ENCODE measurements at regions not wholly inside any gene's neighbourhood (a gene's known extent, or its start where the extent isn't known, plus 50 kb on each side); places are given as distances from the start of the nearest gene placed in this dataset.

GRCh38 chr1:221477252-221477651, 264.6 kb downstream of the DUSP10 start:
- Histone ChIP-seq H3K9me3 (ENCODE audit: low read length) (no peaks in the 10 kb centered on the region), H4K20me1 (ENCODE audit: insufficient read depth) (no peaks in the 10 kb centered on the region), H3K9ac (ENCODE audit: low read length) (no peak overlapping the region), H3F3A (ENCODE audit: insufficient read depth, low read length, poor library complexity, severe bottlenecking) (no peaks in the 10 kb centered on the region), H3K4me2 (ENCODE audit: low read length) (no peak overlapping the region), H3K27ac (ENCODE audit: low read length) (no peak overlapping the region), H2AFZ (ENCODE audit: low read depth, low read length) (no peak overlapping the region), H3K79me2 (replicated peaks; ENCODE audit: insufficient read depth, low read length) (no peaks in the 10 kb centered on the region), H3K9me2 (ENCODE audit: insufficient read depth, low read length) (no peaks in the 10 kb centered on the region), H3K4me3 (ENCODE audit: low read length) (no peak overlapping the region), H3K36me3 (ENCODE audit: insufficient read depth, low read length) (no peaks in the 10 kb centered on the region), H3K27me3 (ENCODE audit: insufficient read depth, low read depth, low read length) (no peaks in the 10 kb centered on the region)
- TF ChIP-seq MXI1 (conservative IDR thresholded peaks at IDR 0.05; ENCODE audit: poor library complexity, severe bottlenecking), result no peak

- no peak overlapping the region for H3K4me2 ChIP-seq (ENCODE audit: low read length)
- H3K9me2 ChIP-seq (ENCODE audit: insufficient read depth, low read length), result no peaks in the 10 kb centered on the region
- no peak overlapping the region for H3K9ac ChIP-seq (ENCODE audit: low read length)
- no peaks in the 10 kb centered on the region for H3K36me3 ChIP-seq (ENCODE audit: insufficient read depth, low read length)
- no peak overlapping the region for H2AFZ ChIP-seq (ENCODE audit: low read depth, low read length)
- H3K27ac ChIP-seq (ENCODE audit: low read length), result no peak overlapping the region
- TF ChIP-seq REST (IDR thresholded peaks at IDR 0.05; ENCODE audit: borderline replicate concordance) (no peak), RAD21 (conservative IDR thresholded peaks at IDR 0.05) (peak; percentile 81), CTCF (IDR thresholded peaks at IDR 0.05; ENCODE audit: poor library complexity, severe bottlenecking) (peak; percentile 72), SMC3 (conservative IDR thresholded peaks at IDR 0.05; ENCODE audit: poor library complexity) (peak; percentile 81)
- no peaks in the 10 kb centered on the region for H3F3A ChIP-seq (ENCODE audit: insufficient read depth, low read length, poor library complexity, severe bottlenecking)
- no peaks in the 10 kb centered on the region for H3K9me3 ChIP-seq (ENCODE audit: low read length)
- H3K4me3 ChIP-seq (ENCODE audit: low read length), result no peak overlapping the region
- H3K27me3 ChIP-seq (ENCODE audit: insufficient read depth, low read depth, low read length), result no peaks in the 10 kb centered on the region
- H3K79me2 ChIP-seq (replicated peaks; ENCODE audit: insufficient read depth, low read length), result no peaks in the 10 kb centered on the region
- no peaks in the 10 kb centered on the region for H4K20me1 ChIP-seq (ENCODE audit: insufficient read depth)
Observed at GRCh38 chr1:221478050-221478949, 263.6 kb downstream of the DUSP10 start.

GRCh38 chr1:221487781-221488524, 253.9 kb downstream of the DUSP10 start:
- Histone ChIP-seq H4K20me1 (ENCODE audit: insufficient read depth) (no peaks in the 10 kb centered on the region), H3K4me3 (ENCODE audit: low read length) (no peak overlapping the region), H2AFZ (ENCODE audit: low read depth, low read length) (no peak overlapping the region), H3K4me2 (ENCODE audit: low read length) (no peak overlapping the region), H3K36me3 (ENCODE audit: insufficient read depth, low read length) (no peaks in the 10 kb centered on the region), H3F3A (ENCODE audit: insufficient read depth, low read length, poor library complexity, severe bottlenecking) (no peaks in the 10 kb centered on the region), H3K27me3 (ENCODE audit: insufficient read depth, low read depth, low read length) (no peaks in the 10 kb centered on the region), H3K79me2 (replicated peaks; ENCODE audit: insufficient read depth, low read length) (no peaks in the 10 kb centered on the region), H3K9me2 (ENCODE audit: insufficient read depth, low read length) (no peaks in the 10 kb centered on the region), H3K9ac (ENCODE audit: low read length) (no peak overlapping the region), H3K9me3 (ENCODE audit: low read length) (no peaks in the 10 kb centered on the region), H3K27ac (ENCODE audit: low read length) (no peak overlapping the region)
- TF ChIP-seq SMC3 (conservative IDR thresholded peaks at IDR 0.05; ENCODE audit: poor library complexity) (no peak), CTCF (IDR thresholded peaks at IDR 0.05; ENCODE audit: poor library complexity, severe bottlenecking) (no peak), EZH2 (IDR thresholded peaks at IDR 0.05; ENCODE audit: borderline replicate concordance, insufficient read depth, low read length, poor library complexity, severe bottlenecking) (no peak), MXI1 (conservative IDR thresholded peaks at IDR 0.05; ENCODE audit: poor library complexity, severe bottlenecking) (no peak), RAD21 (conservative IDR thresholded peaks at IDR 0.05) (no peak), POLR2AphosphoS5 (IDR thresholded peaks at IDR 0.05) (no peak)
